ENCODE measurements at regions not wholly inside any gene's neighbourhood (a gene's known extent, or its start where the extent isn't known, plus 50 kb on each side); places are given as distances from the start of the nearest gene placed in this dataset.

- TF ChIP-seq EZH2phosphoT487 (IDR thresholded peaks at IDR 0.05; ENCODE audit: borderline replicate concordance, low read depth) (no peak), CTCF (IDR thresholded peaks at IDR 0.05) (peak; percentile 33), POLR2AphosphoS5 (IDR thresholded peaks at IDR 0.05; ENCODE audit: low read depth, low read length) (no peak), FOXJ3 (CRISPR knock-in tag; IDR thresholded peaks at IDR 0.05) (no peak), RXRA (IDR thresholded peaks at IDR 0.05; ENCODE audit: borderline replicate concordance, low read depth) (no peak), TCF12 (IDR thresholded peaks at IDR 0.05) (no peak), USF2 (IDR thresholded peaks at IDR 0.05; ENCODE audit: borderline replicate concordance, low read depth, low read length) (no peak), RAD21 (IDR thresholded peaks at IDR 0.05; ENCODE audit: low read length) (peak; percentile 49), IRF3 (IDR thresholded peaks at IDR 0.05; ENCODE audit: low read depth, low read length) (no peak)
Observed at GRCh38 chr15:95025924-95026728, 794.8 kb downstream of the MCTP2 start.
